H1 (cell line): ENCODE measurements at regions not wholly inside any gene's neighbourhood (a gene's known extent, or its start where the extent isn't known, plus 50 kb on each side); places are given as distances from the start of the nearest gene placed in this dataset.

Experiments used
- CTCF ChIA-PET: fragments of 300-600 bp; sonication (Branson Sonifier 250); formaldehyde crosslinking; loops from one replicate; lab custom pipeline; 2021; ENCODE audit not compliant: partially characterized antibody; lab: Charles Lee
- POLR2A ChIA-PET: fragments of 300-600 bp; sonication (Branson Sonifier 250); formaldehyde crosslinking; loops from one replicate; lab custom pipeline; 2021; ENCODE audit warnings: inconsistent platforms; ENCODE audit not compliant: partially characterized antibody; lab: Charles Lee
- DNase-seq, 2 experiments: peaks; one replicate each; pipeline versions ENCODE4 v3.0.0 to v3.0.0-alpha.2; 2010 to 2022; ENCODE audit warnings: low spot score in 2 of 2, low read depth in 1 of 2, mixed read lengths in 1 of 2
- FAIRE-seq: peaks from 2 replicates; lab custom pipeline; 2011; peaks lifted over from hg19 to GRCh38; lab: Jason Lieb, UNC
- H2AFZ ChIP-seq: 2 replicates; pipeline ENCODE4 v1.8.1; 2012; ENCODE audit warnings: low read length, inconsistent platforms
- H2AK5ac ChIP-seq: 2 replicates; pipeline ENCODE4 v1.6.1; 2013; ENCODE audit warnings: low read depth, low read length
- H2BK120ac ChIP-seq: replicated peaks from 2 replicates; pipeline ENCODE3; 2013; ENCODE audit warnings: low read depth, low read length, inconsistent platforms
- H2BK12ac ChIP-seq: 2 replicates; pipeline ENCODE4 v1.6.1; 2013; ENCODE audit warnings: low read depth, low read length
- H2BK15ac ChIP-seq: 2 replicates; pipeline ENCODE4 v1.6.1; 2013; ENCODE audit warnings: low read length
- H2BK20ac ChIP-seq: 2 replicates; pipeline ENCODE4 v1.6.1; 2013; ENCODE audit warnings: low read length
- H2BK5ac ChIP-seq: 2 replicates; pipeline ENCODE4 v1.6.1; 2013; ENCODE audit warnings: low read depth, low read length
- H3K14ac ChIP-seq: 2 replicates; pipeline ENCODE4 v1.6.1; 2013; ENCODE audit warnings: inconsistent platforms; ENCODE audit not compliant: insufficient read length
- H3K18ac ChIP-seq: 2 replicates; pipeline ENCODE4 v1.6.1; 2013; ENCODE audit warnings: low read length; ENCODE audit errors: extremely low read depth
- H3K23ac ChIP-seq: 2 replicates; pipeline ENCODE4 v1.6.1; 2013; ENCODE audit warnings: inconsistent platforms; ENCODE audit not compliant: insufficient read length
- H3K23me2 ChIP-seq: 2 replicates; pipeline ENCODE4 v1.6.1; 2013; ENCODE audit warnings: low read depth, low read length
- H3K27ac ChIP-seq: 2 replicates; pipeline ENCODE4 v1.6.1; 2011; ENCODE audit warnings: low read depth, low read length, inconsistent platforms
- H3K27me3 ChIP-seq, 4 experiments: replicated peaks in 1 of 4; 1 replicate in 1 of 4; 2 replicates in 3 of 4; pipeline versions ENCODE4 v1.6.1 to v1.8.1; 2011 to 2013; ENCODE audit warnings: low read length in 3 of 4, mild to moderate bottlenecking in 3 of 4, inconsistent platforms in 2 of 4, mixed read lengths in 2 of 4, moderate library complexity in 1 of 4; ENCODE audit not compliant: control insufficient read depth in 3 of 4, insufficient read depth in 3 of 4; ENCODE audit errors: extremely low read depth in 1 of 4
- H3K36me3 ChIP-seq, 4 experiments: 2 replicates each; pipeline versions ENCODE4 v1.6.1 to v1.8.1; 2011 to 2013; ENCODE audit warnings: mild to moderate bottlenecking in 4 of 4, low read length in 3 of 4, moderate library complexity in 2 of 4, control low read depth in 1 of 4, inconsistent platforms in 1 of 4; ENCODE audit not compliant: insufficient read depth in 4 of 4, control insufficient read depth in 2 of 4
- H3K4ac ChIP-seq: replicated peaks from 2 replicates; pipeline ENCODE3; 2013; ENCODE audit warnings: low read length, low read depth, mixed read lengths, inconsistent platforms; ENCODE audit not compliant: insufficient read length
- H3K4me1 ChIP-seq, 4 experiments: replicated peaks in 1 of 4; 1 replicate in 1 of 4; 2 replicates in 3 of 4; pipeline versions ENCODE4 v1.6.1 to v1.8.1; 2011 to 2013; ENCODE audit warnings: low read length in 3 of 4, inconsistent platforms in 2 of 4, mixed read lengths in 1 of 4; ENCODE audit not compliant: insufficient read depth in 4 of 4, control insufficient read depth in 3 of 4
- H3K4me2 ChIP-seq, 2 experiments: 2 replicates each; pipeline versions ENCODE4 v1.6.1 to v1.8.1; 2011 to 2013; ENCODE audit warnings: low read depth in 2 of 2, low read length in 2 of 2, control low read depth in 1 of 2, inconsistent platforms in 1 of 2, mild to moderate bottlenecking in 1 of 2; ENCODE audit not compliant: insufficient read depth in 1 of 2
- H3K4me3 ChIP-seq, 4 experiments: fragments of 200-600, 300-600 bp in 1 of 4; sonication (generic), shearing (Covaris generic), sonication (Bioruptor Twin) in 1 of 4; 2 replicates each; pipeline versions ENCODE4 v1.5.1 to v1.8.1; 2011 to 2016; ENCODE audit warnings: low read length in 4 of 4, low read depth in 3 of 4, control low read depth in 2 of 4, inconsistent platforms in 2 of 4, mild to moderate bottlenecking in 2 of 4, mixed read lengths in 1 of 4, moderate library complexity in 1 of 4; ENCODE audit not compliant: insufficient read depth in 2 of 4; ENCODE audit errors: extremely low read depth in 1 of 4
- H3K56ac ChIP-seq: replicated peaks from 2 replicates; pipeline ENCODE3; 2013; ENCODE audit warnings: low read depth, mild to moderate bottlenecking, mixed read lengths, low read length, inconsistent platforms; ENCODE audit not compliant: insufficient read length
- H3K79me1 ChIP-seq: 2 replicates; pipeline ENCODE4 v1.6.1; 2013; ENCODE audit warnings: low read depth, low read length, control low read depth
- H3K79me2 ChIP-seq, 2 experiments: 2 replicates each; pipeline versions ENCODE4 v1.6.1 to v1.8.1; 2012 to 2013; ENCODE audit warnings: low read length in 2 of 2, mild to moderate bottlenecking in 2 of 2, inconsistent platforms in 1 of 2; ENCODE audit not compliant: insufficient read depth in 2 of 2, control insufficient read depth in 1 of 2
- H3K9ac ChIP-seq, 4 experiments: replicated peaks in 1 of 4; 1 replicate in 1 of 4; 2 replicates in 3 of 4; pipeline versions ENCODE4 v1.6.1 to v1.8.1; 2011 to 2013; ENCODE audit warnings: low read depth in 3 of 4, low read length in 3 of 4, control low read depth in 2 of 4, mild to moderate bottlenecking in 2 of 4, moderate library complexity in 2 of 4, inconsistent platforms in 1 of 4; ENCODE audit errors: extremely low read depth in 1 of 4
- H3K9me3 ChIP-seq, 2 experiments: 2 replicates each; pipeline versions ENCODE4 v1.6.1 to v1.8.1; 2012 to 2013; ENCODE audit warnings: mild to moderate bottlenecking in 2 of 2, moderate library complexity in 2 of 2, control low read depth in 1 of 2, inconsistent platforms in 1 of 2, low read depth in 1 of 2, low read length in 1 of 2, mixed read lengths in 1 of 2; ENCODE audit not compliant: insufficient read depth in 2 of 2
- H4K20me1 ChIP-seq, 2 experiments: replicated peaks in 1 of 2; 2 replicates each; pipeline versions ENCODE3 to v1.8.1; 2011 to 2013; ENCODE audit warnings: inconsistent platforms in 2 of 2, low read length in 2 of 2, mild to moderate bottlenecking in 1 of 2; ENCODE audit not compliant: insufficient read depth in 2 of 2, control insufficient read depth in 1 of 2
- H4K5ac ChIP-seq: 2 replicates; pipeline ENCODE4 v1.6.1; 2013; ENCODE audit warnings: low read length, low read depth, mixed read lengths, inconsistent platforms; ENCODE audit not compliant: insufficient read length
- H4K8ac ChIP-seq: 2 replicates; pipeline ENCODE4 v1.8.0; 2013; ENCODE audit warnings: mild to moderate bottlenecking, moderate library complexity, low read length, inconsistent platforms; ENCODE audit not compliant: insufficient read depth; ENCODE audit errors: extremely low read depth
- H4K91ac ChIP-seq: replicated peaks from 2 replicates; pipeline ENCODE3; 2013; ENCODE audit warnings: low read length, mixed read lengths, inconsistent platforms; ENCODE audit not compliant: insufficient read length
- CBX5 ChIP-seq: fragments of 300-800, 300-1000 bp; sonication (generic); IDR thresholded peaks from 2 replicates; pipeline ENCODE4 v1.7.1; 2016; ENCODE audit warnings: antibody characterized with exemption, low read length, low read depth
- JUND ChIP-seq: IDR thresholded peaks from 2 replicates; pipeline ENCODE4 v1.6.1; 2011; ENCODE audit warnings: mild to moderate bottlenecking, improper control_type of control experiment, low read length
- TBP ChIP-seq: IDR thresholded peaks from 2 replicates; pipeline ENCODE4 v1.6.1; 2011; ENCODE audit warnings: low read depth, low read length, improper control_type of control experiment
- WGBS, 2 experiments: shearing (Covaris generic) in 1 of 2; methylation state at CpG; one replicate each; pipeline versions ENCODE4 v1.1.6 to v1.1.7; 2013 to 2015; ENCODE audit warnings: low lambda C conversion rate in 2 of 2, mixed read lengths in 2 of 2, inconsistent platforms in 1 of 2, low coverage in 1 of 2, missing lambda C conversion rate in 1 of 2; ENCODE audit not compliant: insufficient replicate concordance in 2 of 2, insufficient coverage in 1 of 2, insufficient read length in 1 of 2; ENCODE audit errors: extremely low coverage in 1 of 2, missing lambda C conversion rate in 1 of 2; 5-methylcytosine and 5-hydroxymethylcytosine counted together

DNA sequence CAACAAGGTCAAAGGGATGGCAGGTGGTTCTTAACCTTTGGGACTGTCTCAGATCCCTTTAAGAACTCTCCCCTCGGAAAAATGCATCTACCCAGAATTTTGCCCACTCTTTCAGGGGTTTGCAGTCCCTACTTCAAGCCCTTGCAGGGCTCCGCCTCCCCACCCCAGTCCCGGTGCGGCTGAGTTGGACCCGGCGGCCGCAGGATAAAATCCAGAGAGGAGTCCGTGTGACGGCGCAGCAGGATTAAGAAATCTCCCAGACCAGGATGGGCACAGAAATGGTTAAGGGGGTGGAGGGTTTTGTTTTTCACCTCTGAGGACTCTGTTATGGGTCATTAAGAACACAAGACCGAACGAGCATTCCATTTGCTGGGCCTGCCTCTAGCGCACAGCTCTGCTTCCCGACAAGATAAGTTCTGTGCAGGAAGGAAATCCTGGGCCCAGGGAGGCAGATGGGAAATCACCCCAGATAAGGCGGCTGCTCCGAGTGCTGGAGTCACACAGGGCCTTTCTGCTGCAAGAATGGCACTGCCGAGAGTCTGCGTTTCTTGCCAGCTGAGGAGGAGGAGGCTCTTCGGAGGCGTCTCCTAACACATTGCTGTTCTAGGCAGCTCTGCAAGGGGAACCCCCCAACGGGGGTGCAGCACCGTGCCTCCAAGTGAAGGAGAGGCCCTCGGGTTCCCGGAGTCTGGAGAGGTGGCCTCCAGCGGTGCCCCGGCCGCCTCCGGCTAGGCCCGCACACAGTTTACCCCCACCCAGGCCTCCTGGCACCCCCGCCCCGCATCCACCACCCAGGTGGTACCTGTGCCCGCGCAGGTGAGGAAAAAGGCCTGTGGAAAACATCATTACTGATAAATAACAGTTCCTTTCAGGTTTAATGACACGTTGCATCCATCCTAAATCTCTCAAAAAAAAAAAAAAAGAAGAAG is 277.6 kb downstream of the BCOR start:
- Histone ChIP-seq H2AFZ (no peak overlapping the region), H3K23me2 (peaks cover 5% of the 10 kb centered on the region; the same call in 1 of the 2 replicates), H3K9ac (peak overlapping the region in 3 of 4 experiments; percentile 16 to 55 (median 54); a peak in 6 of 7 replicates), H2BK5ac (no peak overlapping the region; the same call in 1 of the 2 replicates), H2BK15ac (no peak overlapping the region), H3K56ac (no peak overlapping the region), H3K9me3 (no peaks in the 10 kb centered on the region), H2BK20ac (no peak overlapping the region), H3K23ac (no peak overlapping the region), H4K20me1 (no peaks in the 10 kb centered on the region), H3K4me3 (peak overlapping the region; percentile 31 to 60 (median 34); a peak in 6 of 8 replicates), H4K8ac (no peak overlapping the region), H3K4me1 (peaks cover 10 to 40% (median 26%) of the 10 kb centered on the region in 4 experiments), H3K4me2 (peak overlapping the region; percentile 69 to 93), H4K91ac (peak overlapping the region; percentile 15), H3K4ac (peak overlapping the region; percentile 53), H3K14ac (no peak overlapping the region), H3K27ac (no peak overlapping the region), H2BK12ac (no peak overlapping the region), H3K27me3 (peaks cover 0 to 4% (median 1%) of the 10 kb centered on the region in 4 experiments; a peak in 1 of 7 replicates), H3K36me3 (no peaks in the 10 kb centered on the region), H3K79me2 (no peaks in the 10 kb centered on the region; a peak in 1 of 4 replicates), H2BK120ac (no peak overlapping the region), H4K5ac (peak overlapping the region; percentile 12), H2AK5ac (no peak overlapping the region), H3K79me1 (no peaks in the 10 kb centered on the region), H3K18ac (peak overlapping the region; percentile 62; the same call in 1 of the 2 replicates)
- no peak for DNase-seq
- POLR2A ChIA-PET = interaction anchor here (0.6 to 1.3 kb wide), 3 partner anchors 11 to 190 kb away, joined by 3 to 4 read pairs (median 3); no protein-coding TSS in a partner anchor
- 18% methylated on average over 10 of the region's 34 CpGs; no CpG with 5 or more reads in 1 of the 2 experiments for WGBS, 2 experiments
- FAIRE-seq = peak; percentile 73
- TF ChIP-seq CBX5 = no peak
- TF ChIP-seq JUND = no peak
- TF ChIP-seq TBP = 0 out of 2 replicates have a peak, but pooled peaks have one; percentile 3
- CTCF ChIA-PET = interaction anchor here (0.7 kb wide), 1 partner anchor 131 kb away, joined by 3 read pairs; no protein-coding TSS in a partner anchor
